ENCODE measurements at regions not wholly inside any gene's neighbourhood (a gene's known extent, or its start where the extent isn't known, plus 50 kb on each side); places are given as distances from the start of the nearest gene placed in this dataset.

- H3K27ac Mint-ChIP-seq = no peak overlapping the region
- TF ChIP-seq GRHL2 (CRISPR knock-in tag; IDR thresholded peaks at IDR 0.05; ENCODE audit: insufficient replicate concordance, severe bottlenecking) (no peak), ESRRA (CRISPR knock-in tag; IDR thresholded peaks at IDR 0.05; ENCODE audit: borderline replicate concordance) (no peak), EMX1 (CRISPR knock-in tag; IDR thresholded peaks at IDR 0.05) (no peak), PREB (CRISPR knock-in tag; IDR thresholded peaks at IDR 0.05; ENCODE audit: borderline replicate concordance) (no peak), SOX15 (CRISPR knock-in tag; IDR thresholded peaks at IDR 0.05) (no peak), TP53 (CRISPR knock-in tag; IDR thresholded peaks at IDR 0.05) (no peak), ZNF512 (CRISPR knock-in tag; IDR thresholded peaks at IDR 0.05; ENCODE audit: borderline replicate concordance) (no peak), JAZF1 (CRISPR knock-in tag; IDR thresholded peaks at IDR 0.05) (no peak), AFF4 (CRISPR knock-in tag; IDR thresholded peaks at IDR 0.05; ENCODE audit: borderline replicate concordance) (no peak), E2F5 (CRISPR knock-in tag; IDR thresholded peaks at IDR 0.05) (no peak), ZNF281 (CRISPR knock-in tag; IDR thresholded peaks at IDR 0.05) (no peak), ZNF232 (CRISPR knock-in tag; IDR thresholded peaks at IDR 0.05) (no peak), MLX (CRISPR knock-in tag; IDR thresholded peaks at IDR 0.05) (no peak), RELA (CRISPR knock-in tag; IDR thresholded peaks at IDR 0.05; ENCODE audit: borderline replicate concordance) (no peak), CDX4 (CRISPR knock-in tag; IDR thresholded peaks at IDR 0.05; ENCODE audit: borderline replicate concordance) (no peak), FOXK1 (CRISPR knock-in tag; IDR thresholded peaks at IDR 0.05) (no peak), ATF2 (CRISPR knock-in tag; IDR thresholded peaks at IDR 0.05; ENCODE audit: borderline replicate concordance, low read depth) (no peak), SMAD4 (CRISPR knock-in tag; IDR thresholded peaks at IDR 0.05) (no peak)
- no peaks in the 10 kb centered on the region for H3K27me3 Mint-ChIP-seq (ENCODE audit: low read depth)
- no peak for ATAC-seq
- DNase-seq (ENCODE audit: low spot score) = no peak
- H3K4me1 Mint-ChIP-seq = no peaks in the 10 kb centered on the region
- H3K9me3 Mint-ChIP-seq = peaks cover 35% of the 10 kb centered on the region
- H3K4me3 Mint-ChIP-seq = no peak overlapping the region
- ChIA-PET POLR2A (no interaction called here), CTCF (no interaction called here)
- H3K36me3 Mint-ChIP-seq = peaks cover 12% of the 10 kb centered on the region
Measured at GRCh38 chr2:116477229-116477628, 1337.3 kb upstream of the DDX18 start.
